Glutamatergic neuron (in vitro differentiated cells): ENCODE measurements at regions not wholly inside any gene's neighbourhood (a gene's known extent, or its start where the extent isn't known, plus 50 kb on each side); places are given as distances from the start of the nearest gene placed in this dataset.

ENCODE experiments used
- DNase-seq: peaks from one replicate; pipeline ENCODE4 v3.0.0; 2022
- H3K27ac Mint-ChIP-seq: one replicate; pipeline ENCODE4 v1.8.0; 2020; ENCODE audit warnings: mild to moderate bottlenecking, mixed read lengths, inconsistent platforms; ENCODE audit not compliant: unreplicated experiment
- H3K27me3 Mint-ChIP-seq: one replicate; pipeline ENCODE4 v1.8.0; 2020; ENCODE audit warnings: mild to moderate bottlenecking, moderate library complexity, mixed read lengths, inconsistent platforms; ENCODE audit not compliant: unreplicated experiment
- H3K36me3 Mint-ChIP-seq: one replicate; pipeline ENCODE4 v1.8.0; 2020; ENCODE audit warnings: mild to moderate bottlenecking, mixed read lengths, inconsistent platforms; ENCODE audit not compliant: unreplicated experiment
- H3K4me1 Mint-ChIP-seq: one replicate; pipeline ENCODE4 v1.8.0; 2020; ENCODE audit warnings: mild to moderate bottlenecking, low read depth, mixed read lengths, inconsistent platforms; ENCODE audit not compliant: unreplicated experiment
- H3K4me3 Mint-ChIP-seq: one replicate; pipeline ENCODE4 v1.8.0; 2020; ENCODE audit warnings: mild to moderate bottlenecking, mixed read lengths, inconsistent platforms; ENCODE audit not compliant: unreplicated experiment
- H3K9me3 Mint-ChIP-seq: one replicate; pipeline ENCODE4 v1.8.0; 2020; ENCODE audit warnings: mild to moderate bottlenecking, moderate library complexity, mixed read lengths, inconsistent platforms; ENCODE audit not compliant: unreplicated experiment
- TF ChIP-seq, protein P1 (sequence below): fragments of 200-600 bp; sonication (generic); IDR thresholded peaks from one replicate; pipeline ENCODE4 v1.5.0; 2021; ENCODE audit not compliant: partially characterized antibody, unreplicated experiment

DNA sequence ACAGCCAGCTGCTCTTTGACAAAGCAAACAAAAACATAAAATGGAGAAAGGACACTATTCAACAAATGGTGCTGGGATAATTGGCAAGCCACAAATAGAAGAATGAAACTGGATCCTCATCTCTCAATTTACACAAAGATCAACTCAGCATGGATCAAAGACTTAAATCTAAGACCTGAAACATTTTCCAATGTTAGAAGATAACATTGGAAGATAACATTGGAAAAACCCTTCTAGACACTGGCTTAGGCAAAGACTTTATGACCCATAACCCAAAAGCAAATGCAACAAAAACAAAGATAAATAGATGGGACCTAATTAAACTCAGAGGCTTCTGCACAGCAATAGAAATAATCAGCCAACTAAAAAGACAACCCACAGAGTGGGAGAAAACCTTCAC is 425.7 kb upstream of the SEMA3D start:
- H3K9me3 Mint-ChIP-seq, result no peaks in the 10 kb centered on the region
- no peaks in the 10 kb centered on the region for H3K4me1 Mint-ChIP-seq
- no peak for DNase-seq
- H3K27ac Mint-ChIP-seq, result no peak overlapping the region
- TF ChIP-seq, protein P1, sequence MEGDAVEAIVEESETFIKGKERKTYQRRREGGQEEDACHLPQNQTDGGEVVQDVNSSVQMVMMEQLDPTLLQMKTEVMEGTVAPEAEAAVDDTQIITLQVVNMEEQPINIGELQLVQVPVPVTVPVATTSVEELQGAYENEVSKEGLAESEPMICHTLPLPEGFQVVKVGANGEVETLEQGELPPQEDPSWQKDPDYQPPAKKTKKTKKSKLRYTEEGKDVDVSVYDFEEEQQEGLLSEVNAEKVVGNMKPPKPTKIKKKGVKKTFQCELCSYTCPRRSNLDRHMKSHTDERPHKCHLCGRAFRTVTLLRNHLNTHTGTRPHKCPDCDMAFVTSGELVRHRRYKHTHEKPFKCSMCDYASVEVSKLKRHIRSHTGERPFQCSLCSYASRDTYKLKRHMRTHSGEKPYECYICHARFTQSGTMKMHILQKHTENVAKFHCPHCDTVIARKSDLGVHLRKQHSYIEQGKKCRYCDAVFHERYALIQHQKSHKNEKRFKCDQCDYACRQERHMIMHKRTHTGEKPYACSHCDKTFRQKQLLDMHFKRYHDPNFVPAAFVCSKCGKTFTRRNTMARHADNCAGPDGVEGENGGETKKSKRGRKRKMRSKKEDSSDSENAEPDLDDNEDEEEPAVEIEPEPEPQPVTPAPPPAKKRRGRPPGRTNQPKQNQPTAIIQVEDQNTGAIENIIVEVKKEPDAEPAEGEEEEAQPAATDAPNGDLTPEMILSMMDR, result no peak
- no peak overlapping the region for H3K4me3 Mint-ChIP-seq
- peaks cover 7% of the 10 kb centered on the region for H3K36me3 Mint-ChIP-seq
- H3K27me3 Mint-ChIP-seq, result peaks cover 2% of the 10 kb centered on the region

DNA sequence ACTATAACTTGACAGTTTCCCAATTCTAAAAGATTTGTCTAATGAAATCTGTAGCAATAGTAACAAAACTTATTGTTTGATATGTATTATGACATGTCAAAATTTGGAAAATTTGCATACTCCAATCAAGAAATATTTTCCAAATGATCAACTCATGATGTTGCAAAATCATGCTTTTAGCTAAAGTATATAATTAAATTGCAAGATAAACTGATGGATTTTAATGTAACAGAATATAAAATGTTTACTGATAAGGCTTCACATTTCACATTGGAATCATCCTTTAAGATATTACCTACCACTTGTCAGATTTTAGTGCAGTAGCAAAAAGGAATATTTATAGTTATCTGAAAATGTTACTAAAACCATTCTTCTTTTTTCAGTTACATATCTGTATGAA is 421.9 kb upstream of the SEMA3D start:
- H3K27me3 Mint-ChIP-seq, result no peaks in the 10 kb centered on the region

DNA sequence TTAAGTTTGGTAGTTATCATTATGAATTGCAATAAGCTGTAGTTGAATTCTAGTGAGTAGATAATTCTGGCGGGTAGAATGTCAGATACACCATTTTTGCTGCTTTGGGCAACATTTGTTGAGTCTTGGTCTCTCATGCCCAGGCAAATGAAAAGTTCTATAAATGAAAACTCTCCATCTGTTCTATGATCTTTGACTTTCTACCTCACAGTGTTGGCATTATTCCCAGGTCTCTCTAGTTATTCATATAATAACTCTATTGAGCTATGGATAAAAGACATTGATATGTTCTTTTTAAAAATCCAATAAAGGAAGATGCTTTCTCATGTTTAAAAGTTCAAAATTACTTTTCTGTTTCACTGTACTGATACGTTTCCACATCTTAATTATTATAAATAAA is 415.3 kb upstream of the SEMA3D start:
- H3K4me1 Mint-ChIP-seq, result peaks cover 30% of the 10 kb centered on the region
- no peaks in the 10 kb centered on the region for H3K27me3 Mint-ChIP-seq
- H3K27ac Mint-ChIP-seq, result no peak overlapping the region
- peaks cover 9% of the 10 kb centered on the region for H3K9me3 Mint-ChIP-seq
- H3K36me3 Mint-ChIP-seq, result no peaks in the 10 kb centered on the region
- no peak overlapping the region for H3K4me3 Mint-ChIP-seq
- DNase-seq, result no peak
- TF ChIP-seq, protein P1, result no peak

More for the DNA sequence above, 421.9 kb upstream of the SEMA3D start:
- no peak for DNase-seq
- Mint-ChIP-seq H3K36me3 (no peaks in the 10 kb centered on the region), H3K4me3 (no peak overlapping the region), H3K4me1 (no peaks in the 10 kb centered on the region), H3K9me3 (no peaks in the 10 kb centered on the region), H3K27ac (no peak overlapping the region)
- TF ChIP-seq, protein P1, result no peak

DNA sequence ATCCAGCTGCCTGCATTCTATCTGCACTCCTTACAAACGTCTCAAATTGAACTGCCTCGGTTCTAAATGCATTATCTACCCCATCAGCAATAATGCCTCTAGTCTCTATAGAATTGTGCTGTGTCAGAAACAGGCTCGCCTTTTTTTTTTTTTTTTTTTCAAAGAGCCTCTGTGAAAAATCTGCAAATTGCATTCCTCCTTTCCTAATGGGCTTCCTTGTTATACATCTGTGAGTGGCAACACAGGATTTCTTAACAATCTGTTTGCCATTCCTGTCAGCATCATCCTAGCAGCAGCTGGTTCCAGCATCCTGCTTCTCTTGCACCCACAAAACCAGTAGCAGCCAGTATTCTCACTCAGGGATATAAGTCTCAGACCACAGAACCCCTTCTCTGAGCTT is 413.5 kb upstream of the SEMA3D start:
- Mint-ChIP-seq H3K9me3 (peaks cover 9% of the 10 kb centered on the region), H3K27me3 (no peaks in the 10 kb centered on the region), H3K4me3 (peak overlapping the region; percentile 31), H3K27ac (peak overlapping the region; percentile 97), H3K4me1 (peaks cover 40% of the 10 kb centered on the region), H3K36me3 (no peaks in the 10 kb centered on the region)
- TF ChIP-seq, protein P1, result no peak
- DNase-seq, result peak; percentile 21

- DNase-seq, result no peak
- Mint-ChIP-seq H3K4me3 (no peak overlapping the region), H3K9me3 (peaks cover 9% of the 10 kb centered on the region), H3K4me1 (peaks cover 43% of the 10 kb centered on the region), H3K36me3 (no peaks in the 10 kb centered on the region), H3K27ac (no peak overlapping the region), H3K27me3 (no peaks in the 10 kb centered on the region)
- TF ChIP-seq, protein P1, result no peak
Observed at GRCh38 chr7:85596827-85597226, 410.0 kb upstream of the SEMA3D start.
